ENCODE measurements at regions not wholly inside any gene's neighbourhood (a gene's known extent, or its start where the extent isn't known, plus 50 kb on each side); places are given as distances from the start of the nearest gene placed in this dataset.

DNA sequence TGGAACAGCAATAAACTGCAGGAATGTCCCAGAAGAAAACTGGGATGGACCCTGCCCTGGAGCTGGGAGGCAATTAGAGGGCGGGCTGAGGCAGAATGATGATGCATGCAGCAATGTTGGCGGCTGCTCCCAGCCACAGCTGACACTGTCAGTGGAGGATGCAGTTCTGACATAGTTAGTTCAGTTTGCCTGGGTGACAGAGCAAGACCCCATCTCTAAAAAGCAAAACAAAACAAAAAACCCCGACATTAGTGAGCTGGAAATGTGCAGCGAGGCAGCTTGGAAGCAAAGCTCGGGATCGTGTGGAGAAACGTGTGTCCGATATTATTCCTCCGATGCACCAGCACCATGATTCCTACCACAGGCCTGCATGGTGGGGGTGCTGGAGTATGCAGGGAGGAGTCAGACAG lies 110.1 kb upstream of the UQCRFS1 start:
- no peak for TF ChIP-seq EZH2phosphoT487 (IDR thresholded peaks at IDR 0.05; ENCODE audit: low read depth)
- TF ChIP-seq, protein P1, sequence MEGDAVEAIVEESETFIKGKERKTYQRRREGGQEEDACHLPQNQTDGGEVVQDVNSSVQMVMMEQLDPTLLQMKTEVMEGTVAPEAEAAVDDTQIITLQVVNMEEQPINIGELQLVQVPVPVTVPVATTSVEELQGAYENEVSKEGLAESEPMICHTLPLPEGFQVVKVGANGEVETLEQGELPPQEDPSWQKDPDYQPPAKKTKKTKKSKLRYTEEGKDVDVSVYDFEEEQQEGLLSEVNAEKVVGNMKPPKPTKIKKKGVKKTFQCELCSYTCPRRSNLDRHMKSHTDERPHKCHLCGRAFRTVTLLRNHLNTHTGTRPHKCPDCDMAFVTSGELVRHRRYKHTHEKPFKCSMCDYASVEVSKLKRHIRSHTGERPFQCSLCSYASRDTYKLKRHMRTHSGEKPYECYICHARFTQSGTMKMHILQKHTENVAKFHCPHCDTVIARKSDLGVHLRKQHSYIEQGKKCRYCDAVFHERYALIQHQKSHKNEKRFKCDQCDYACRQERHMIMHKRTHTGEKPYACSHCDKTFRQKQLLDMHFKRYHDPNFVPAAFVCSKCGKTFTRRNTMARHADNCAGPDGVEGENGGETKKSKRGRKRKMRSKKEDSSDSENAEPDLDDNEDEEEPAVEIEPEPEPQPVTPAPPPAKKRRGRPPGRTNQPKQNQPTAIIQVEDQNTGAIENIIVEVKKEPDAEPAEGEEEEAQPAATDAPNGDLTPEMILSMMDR (IDR thresholded peaks at IDR 0.05; ENCODE audit: low read depth, low read length), result no peak
